ENCODE measurements at regions not wholly inside any gene's neighbourhood (a gene's known extent, or its start where the extent isn't known, plus 50 kb on each side); places are given as distances from the start of the nearest gene placed in this dataset.

- DNase-seq: no peak
Measured at GRCh38 chr3:181660337-181660736, 51.4 kb upstream of the SOX2 start.

- no peak for DNase-seq
Measured at GRCh38 chr3:181637456-181637855, 74.3 kb upstream of the SOX2 start.

- no peak for DNase-seq
Measured at GRCh38 chr3:181637056-181637455, 74.7 kb upstream of the SOX2 start.

DNA sequence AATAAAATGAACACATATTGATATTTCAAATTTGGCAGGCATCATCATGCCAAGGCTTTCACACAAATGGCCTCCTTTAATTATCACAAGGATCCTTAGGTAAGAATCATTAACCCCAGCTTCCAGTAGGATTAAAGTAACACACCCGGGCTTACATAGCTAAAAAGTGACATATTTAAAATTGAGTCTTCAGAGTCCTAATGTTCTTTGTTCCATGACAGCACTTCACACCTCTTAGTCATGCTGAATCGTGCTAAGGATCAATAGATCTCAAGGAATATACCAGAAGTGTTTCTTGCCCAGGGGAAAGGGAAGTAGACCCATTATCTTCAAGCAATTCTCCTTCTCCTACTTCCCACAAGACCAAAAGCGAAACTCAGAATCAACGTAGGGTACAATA is 76.6 kb upstream of the SOX2 start:
- DNase-seq: no peak

DNA sequence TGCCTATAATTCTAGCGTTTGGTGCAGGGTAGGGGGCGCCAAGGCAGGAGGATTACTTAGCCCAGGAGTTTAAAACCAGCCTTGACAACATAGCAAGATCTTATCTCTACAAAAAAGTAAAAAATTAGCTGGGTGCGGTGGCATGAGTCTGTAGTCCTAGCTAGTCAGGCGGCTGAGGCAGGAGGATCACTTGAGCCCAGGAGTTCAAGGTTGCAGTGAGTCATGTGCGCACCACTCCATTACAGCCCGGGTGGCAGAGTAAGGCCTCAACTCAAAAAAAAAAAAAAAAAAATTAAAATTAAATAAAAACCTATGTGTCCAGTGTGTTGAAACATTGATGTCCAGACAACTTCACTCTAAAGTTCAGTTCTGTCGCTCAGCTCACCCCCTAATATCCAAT is 78.2 kb upstream of the SOX2 start:
- DNase-seq: no peak

DNA sequence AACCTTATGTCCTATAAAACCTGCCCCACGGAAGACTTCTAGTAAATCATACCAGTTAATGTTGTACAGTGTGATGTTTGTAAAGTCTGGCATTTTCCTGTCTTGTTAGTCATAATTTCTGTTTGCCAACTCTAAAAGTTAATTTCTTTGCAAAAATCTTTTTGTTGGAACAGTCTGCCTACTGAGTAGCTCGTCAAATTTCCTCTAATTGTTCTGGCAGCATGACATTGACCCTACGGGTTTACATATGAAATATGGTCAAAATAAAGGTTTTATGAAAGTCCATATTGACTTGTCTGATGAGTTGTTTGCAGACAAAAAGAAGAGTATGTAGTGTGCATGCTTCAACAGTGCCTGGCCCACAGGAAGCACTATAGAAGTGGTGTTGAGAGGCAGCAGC is 79.8 kb upstream of the SOX2 start:
- no peak for DNase-seq

DNA sequence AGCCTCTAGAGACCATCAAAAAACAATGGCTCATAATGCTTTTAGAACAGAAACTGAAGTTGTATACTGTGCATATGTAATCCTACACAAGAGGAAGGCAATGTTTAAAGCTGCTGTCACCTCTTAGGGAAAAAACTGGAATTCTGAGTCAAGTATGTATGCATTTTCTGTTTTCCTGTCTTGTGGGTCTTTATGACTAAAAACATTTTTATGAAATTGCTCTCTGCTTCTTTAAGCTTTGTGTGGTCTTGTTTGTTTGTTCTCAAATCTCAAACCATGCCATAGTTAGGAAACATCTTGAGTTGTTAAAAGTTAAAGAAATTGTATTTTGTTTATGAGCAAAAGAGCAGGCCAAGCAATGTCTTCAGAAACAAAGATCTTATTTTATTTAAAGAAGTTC is 80.9 kb upstream of the SOX2 start:
- DNase-seq: no peak

GRCh38 chr3:181629711-181630110 is 82.0 kb upstream of the SOX2 start:
- DNase-seq: no peak

DNA sequence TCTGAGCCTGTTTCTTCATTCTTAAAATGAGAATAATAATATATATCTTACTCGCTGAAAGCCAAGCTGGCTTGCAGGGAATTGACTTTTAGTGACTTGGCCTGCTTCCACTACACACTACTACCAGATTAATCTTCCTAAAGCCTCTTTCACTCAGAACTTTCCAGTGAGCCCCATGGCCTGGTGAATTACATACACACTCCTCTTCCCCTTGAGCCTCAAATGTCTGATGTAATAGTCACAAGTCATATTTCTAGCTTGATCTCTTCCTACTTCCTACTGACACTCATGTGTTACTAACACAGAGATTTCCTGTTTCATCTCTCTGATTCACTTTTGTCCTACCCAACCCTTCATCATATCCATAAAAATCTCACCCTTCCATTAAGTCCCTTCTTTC is 82.7 kb upstream of the SOX2 start:
- DNase-seq: no peak

- no peak for DNase-seq
Measured at GRCh38 chr3:181628384-181628783, 83.3 kb upstream of the SOX2 start.

GRCh38 chr3:181626036-181626435 is 85.7 kb upstream of the SOX2 start:
- no peak for DNase-seq

DNA sequence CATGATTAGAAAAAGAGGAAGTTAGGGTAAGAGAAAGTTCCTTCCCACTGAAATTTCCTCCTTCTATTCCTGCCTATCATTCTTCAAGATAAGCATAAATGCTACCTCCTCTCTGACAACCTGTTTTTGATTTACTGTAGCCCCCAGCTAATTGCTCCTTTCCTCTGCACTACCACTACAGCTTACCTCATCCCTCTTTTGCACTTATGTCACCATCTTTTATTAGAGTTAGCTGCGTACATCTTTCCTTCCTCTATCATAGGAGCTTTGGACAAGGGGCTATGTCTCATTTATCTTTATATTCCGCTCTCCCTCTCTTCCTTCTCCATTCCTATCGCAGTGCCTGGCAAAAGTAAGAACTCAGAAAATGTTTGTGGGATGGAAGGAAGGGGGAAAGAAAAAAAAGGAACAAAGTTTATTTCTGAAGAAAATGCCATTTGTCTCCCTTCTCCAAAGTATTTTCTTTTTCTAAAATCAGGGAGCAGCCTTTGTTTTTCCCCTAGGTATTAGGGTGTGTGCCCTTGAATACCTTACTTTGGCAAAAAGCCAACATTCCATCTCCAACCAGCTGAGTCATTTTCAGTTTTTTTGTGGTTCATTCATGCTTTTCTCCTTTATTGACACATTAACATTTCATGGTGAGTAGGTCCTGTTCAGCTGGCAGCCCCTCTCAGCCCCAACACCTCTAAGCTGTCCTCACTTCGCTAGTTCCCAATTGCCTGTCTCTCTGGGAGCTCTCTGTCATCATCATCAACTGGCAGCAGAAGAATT is 87.6 kb upstream of the SOX2 start:
- DNase-seq: no peak

GRCh38 chr3:181622365-181622764 is 89.4 kb upstream of the SOX2 start:
- DNase-seq: no peak

GRCh38 chr3:181619897-181620296 is 91.8 kb upstream of the SOX2 start:
- DNase-seq: no peak

GRCh38 chr3:181618260-181618659 is 93.5 kb upstream of the SOX2 start:
- no peak for DNase-seq

DNA sequence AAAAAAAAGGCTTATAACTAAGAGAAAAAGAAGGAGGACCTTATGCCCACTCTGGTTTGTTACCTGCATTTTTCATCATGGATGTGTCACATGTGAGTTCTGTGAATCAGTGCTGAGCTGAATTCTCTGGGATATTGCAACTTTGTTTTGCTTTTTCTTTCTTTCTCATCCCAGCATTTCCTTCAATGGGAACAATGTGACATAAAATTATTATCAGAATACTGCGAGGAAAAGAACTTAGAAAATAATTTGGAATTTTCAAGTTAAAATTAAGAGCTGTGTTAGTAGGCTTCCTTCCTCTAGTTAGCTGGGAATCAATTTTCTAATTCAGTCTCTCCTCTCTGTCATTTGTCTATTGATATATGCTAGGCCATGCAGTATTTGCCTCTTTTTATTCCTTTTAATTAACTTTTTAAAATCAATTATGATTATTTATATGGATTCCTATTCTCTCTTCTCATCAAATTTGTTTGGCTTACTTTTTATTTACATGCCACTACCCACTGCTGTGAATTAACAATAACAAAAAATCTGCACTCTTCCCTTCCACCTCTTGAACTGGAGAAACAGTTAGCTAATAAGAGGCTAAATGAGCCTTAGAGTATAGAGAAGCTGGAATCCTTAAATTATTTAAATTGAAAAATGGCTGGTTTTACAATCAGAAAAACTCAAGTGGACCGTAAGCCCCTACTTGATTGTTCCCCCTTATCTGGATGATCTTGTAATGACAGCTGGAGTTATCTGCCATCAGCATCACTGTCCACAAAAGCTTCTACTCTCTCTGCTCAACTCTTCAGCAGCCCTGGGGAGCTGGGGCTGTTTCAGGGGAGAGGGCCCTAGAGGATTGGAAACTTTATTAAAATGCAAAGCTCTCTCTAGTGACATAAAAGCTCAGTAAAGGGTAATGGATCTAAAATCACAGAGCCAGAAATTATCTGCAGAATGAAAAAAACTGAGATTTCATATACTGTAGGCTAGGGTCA is 95.3 kb upstream of the SOX2 start:
- DNase-seq: no peak

- no peak for DNase-seq
Measured at GRCh38 chr3:181615666-181616065, 96.1 kb upstream of the SOX2 start.

GRCh38 chr3:181614878-181615277 is 96.8 kb upstream of the SOX2 start:
- no peak for DNase-seq

- no peak for DNase-seq
Measured at GRCh38 chr3:181613813-181614212, 97.9 kb upstream of the SOX2 start.

GRCh38 chr3:181613191-181613590 is 98.5 kb upstream of the SOX2 start:
- no peak for DNase-seq

GRCh38 chr3:181610973-181611265 is 100.8 kb upstream of the SOX2 start:
- no peak for DNase-seq

GRCh38 chr3:181610083-181610972 is 101.4 kb upstream of the SOX2 start:
- no peak for DNase-seq

DNA sequence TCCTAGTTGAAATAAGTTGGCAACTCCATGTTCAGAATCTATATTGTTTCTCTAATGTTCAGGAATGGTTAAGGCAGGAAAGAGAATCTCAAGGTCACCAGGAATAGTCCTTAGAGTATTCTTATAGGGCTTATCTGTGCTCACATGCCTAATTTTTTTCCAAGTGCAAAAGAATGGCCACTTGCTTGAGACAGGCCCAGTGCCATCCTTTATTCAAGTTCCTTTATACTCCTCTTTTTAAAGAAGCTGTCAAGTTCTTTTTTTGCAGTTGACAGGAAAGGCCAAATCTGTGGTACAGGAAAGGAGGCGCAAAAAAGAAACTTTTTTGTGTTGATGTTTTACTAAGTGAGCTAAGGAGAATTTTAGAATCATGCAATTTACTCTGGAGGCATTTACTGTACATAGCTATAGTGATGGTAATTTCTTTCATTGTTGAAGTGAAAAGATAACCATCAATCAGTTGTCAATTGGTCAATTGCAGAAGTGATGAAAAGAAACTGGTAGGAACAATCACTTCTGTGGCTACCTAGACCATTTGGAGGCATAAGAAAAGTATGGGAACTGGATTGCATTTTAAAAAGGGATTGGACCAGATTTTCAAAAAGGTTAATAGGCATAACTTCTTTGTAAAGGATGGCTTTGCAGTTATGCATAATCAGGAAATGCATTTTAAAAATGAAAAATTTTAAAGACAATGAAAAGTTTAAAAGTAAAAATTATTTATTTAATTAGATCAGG is 102.5 kb upstream of the SOX2 start:
- DNase-seq: no peak

Measured in NK-92 treated with Interleukin-12 subunit alpha and Interleukin-12 subunit beta, amount 100 ng/mL, for 24 hours (cell line).